Brain microvascular endothelial cell (primary cell): ENCODE measurements at regions not wholly inside any gene's neighbourhood (a gene's known extent, or its start where the extent isn't known, plus 50 kb on each side); places are given as distances from the start of the nearest gene placed in this dataset.

Experiments used
- DNase-seq: peaks from one replicate; pipeline ENCODE4 v3.0.0-alpha.2; 2020
- H3K27ac ChIP-seq: fragments of 250-450 bp; sonication (Bioruptor Pico); 2 replicates; pipeline ENCODE4 v1.5.1; 2020; ENCODE audit warnings: mild to moderate bottlenecking, moderate library complexity
- H3K27me3 ChIP-seq: fragments of 250-450 bp; sonication (Bioruptor Pico); replicated peaks from 2 replicates; pipeline ENCODE4 v1.5.1; 2020; ENCODE audit warnings: mild to moderate bottlenecking
- H3K36me3 ChIP-seq: fragments of 250-450 bp; sonication (Bioruptor Pico); replicated peaks from 2 replicates; pipeline ENCODE4 v1.5.1; 2020; ENCODE audit warnings: mild to moderate bottlenecking
- H3K4me3 ChIP-seq: 2 replicates; pipeline ENCODE4 v1.5.1; 2011; ENCODE audit warnings: low read depth, mild to moderate bottlenecking, control low read depth, low read length, moderate library complexity
- CTCF ChIP-seq: IDR thresholded peaks from 2 replicates; pipeline ENCODE4 v1.5.1; 2011; ENCODE audit warnings: low read depth, mild to moderate bottlenecking, moderate library complexity, low read length, control low read depth, inconsistent platforms; ENCODE audit errors: missing control alignments
- in situ Hi-C: cut with HindIII; loops from 2 replicates; pipeline ENCODE4 v1.10.0; 2017; ENCODE audit warnings: low sequenced_read_pairs, low pct_ligation_motif_present

DNA sequence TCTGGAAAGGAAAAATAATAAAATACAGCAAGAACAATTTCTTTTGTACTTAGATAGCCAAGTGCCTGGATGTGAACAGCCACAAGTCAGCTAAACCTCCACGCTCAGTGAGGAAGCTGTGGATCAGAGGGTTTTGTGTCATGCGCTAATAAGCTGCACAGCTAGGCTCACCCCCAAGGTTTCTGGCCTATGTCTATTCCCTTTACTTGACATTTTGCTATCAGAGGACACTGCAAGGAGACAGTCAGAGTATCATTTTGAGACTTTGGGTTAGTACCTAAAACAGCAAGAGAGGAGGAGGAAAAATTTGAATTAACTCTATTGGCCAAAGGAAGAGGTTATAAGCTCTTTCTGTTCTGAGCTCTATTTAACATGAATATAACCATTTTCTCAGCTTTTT is 139.3 kb downstream of the KCNJ2 start:
- no peak for TF ChIP-seq CTCF
- no peaks in the 10 kb centered on the region for H3K36me3 ChIP-seq
- H3K4me3 ChIP-seq, result no peak overlapping the region
- in situ Hi-C loops, result no loop called here
- no peak overlapping the region for H3K27ac ChIP-seq
- no peaks in the 10 kb centered on the region for H3K27me3 ChIP-seq
- DNase-seq, result no peak

GRCh38 chr17:70310221-70310672 is 140.9 kb downstream of the KCNJ2 start:
- Histone ChIP-seq H3K36me3 (no peaks in the 10 kb centered on the region), H3K27ac (no peak overlapping the region), H3K27me3 (no peaks in the 10 kb centered on the region), H3K4me3 (no peak overlapping the region)
- DNase-seq, result no peak
- no peak for TF ChIP-seq CTCF
- in situ Hi-C loops, result no loop called here

DNA sequence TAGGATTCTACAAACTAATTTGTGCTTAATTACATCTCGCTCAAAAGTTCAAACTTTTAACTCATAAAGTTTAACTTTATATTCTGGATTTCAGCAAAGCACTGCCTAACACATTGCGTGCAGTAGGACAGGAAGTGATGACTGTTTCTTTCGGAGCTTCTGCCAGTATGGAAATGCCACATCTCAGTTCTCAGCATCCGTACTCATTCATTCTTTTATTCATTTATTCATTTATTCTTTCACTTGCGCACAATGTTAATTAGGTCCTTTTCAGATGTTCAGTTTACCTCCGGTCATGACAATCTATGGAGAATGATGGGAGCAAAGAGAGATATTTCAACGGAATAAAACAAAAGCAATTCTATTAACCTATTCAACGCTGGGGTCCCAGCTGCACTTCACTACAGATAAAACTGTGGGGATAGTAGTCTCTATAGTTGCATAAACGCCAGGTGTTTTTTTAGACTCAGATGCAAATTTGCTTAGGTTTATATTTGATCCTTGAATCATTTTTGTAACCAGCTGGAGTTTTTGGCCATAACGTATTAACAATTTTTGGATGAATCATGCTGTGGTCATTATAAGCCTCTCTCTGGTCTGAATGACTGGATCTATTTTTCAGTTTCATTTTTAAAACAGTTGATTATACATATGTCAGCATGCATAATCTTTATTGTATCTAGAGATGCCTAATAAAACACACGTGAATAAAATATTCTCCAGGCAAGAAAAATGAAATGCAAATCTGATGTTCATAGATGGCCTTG is 143.9 kb downstream of the KCNJ2 start:
- in situ Hi-C loops, result no loop called here
- Histone ChIP-seq H3K27ac (peak overlapping the region; percentile 49), H3K27me3 (no peaks in the 10 kb centered on the region), H3K36me3 (no peaks in the 10 kb centered on the region), H3K4me3 (peak overlapping the region; percentile 6)
- no peak for DNase-seq
- no peak for TF ChIP-seq CTCF

DNA sequence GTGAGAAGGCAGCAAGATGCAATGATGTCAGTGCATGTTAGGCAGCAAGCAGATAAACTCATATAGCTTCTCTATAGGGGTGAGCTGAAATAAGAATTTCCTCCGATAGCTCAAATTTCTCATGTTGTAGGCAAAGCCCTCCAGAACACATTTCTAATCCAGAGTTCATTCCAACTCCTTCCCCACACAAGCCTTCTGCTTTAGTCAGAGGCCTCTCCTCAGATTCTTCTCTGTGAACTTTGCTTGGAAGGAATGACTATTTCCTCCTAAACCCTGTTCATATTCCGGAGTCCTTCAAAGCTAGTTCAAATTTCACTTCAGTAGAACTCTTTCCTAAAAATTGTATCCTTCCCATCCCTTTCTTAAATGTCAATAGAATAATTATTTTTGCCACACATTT is 144.8 kb downstream of the KCNJ2 start:
- Histone ChIP-seq H3K4me3 (no peak overlapping the region), H3K27me3 (no peaks in the 10 kb centered on the region), H3K36me3 (no peaks in the 10 kb centered on the region), H3K27ac (peak overlapping the region; percentile 49)
- no peak for DNase-seq
- in situ Hi-C loops, result no loop called here
- TF ChIP-seq CTCF, result no peak

- H3K36me3 ChIP-seq, result no peaks in the 10 kb centered on the region
- H3K27me3 ChIP-seq, result no peaks in the 10 kb centered on the region
- in situ Hi-C loops, result no loop called here
- H3K4me3 ChIP-seq, result no peak overlapping the region
- DNase-seq, result no peak
- no peak for TF ChIP-seq CTCF
- no peak overlapping the region for H3K27ac ChIP-seq
Observed at GRCh38 chr17:70314506-70314905, 145.2 kb downstream of the KCNJ2 start.

DNA sequence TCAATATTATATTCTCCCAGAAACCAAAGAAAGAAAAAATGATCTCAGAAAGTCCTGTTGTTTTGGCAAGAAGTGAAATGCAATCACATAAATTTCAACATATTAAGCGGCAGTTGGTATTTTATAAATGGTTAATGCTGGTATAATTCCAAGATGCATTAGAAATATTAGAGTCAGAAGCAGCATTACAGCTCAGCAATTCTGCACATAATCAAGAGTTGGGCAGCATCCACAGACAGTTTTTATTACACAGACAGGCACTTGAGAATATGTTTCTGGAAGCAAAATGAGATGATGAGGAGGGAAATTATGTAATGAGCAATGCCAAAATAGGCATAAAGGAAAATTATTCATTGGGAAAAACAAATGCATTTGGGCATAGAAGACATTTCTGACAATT is 148.1 kb downstream of the KCNJ2 start:
- in situ Hi-C loops, result no loop called here

More for the DNA sequence above, 148.1 kb downstream of the KCNJ2 start:
- H3K27ac ChIP-seq, result no peak overlapping the region
- TF ChIP-seq CTCF, result no peak
- no peak for DNase-seq
- H3K27me3 ChIP-seq, result no peaks in the 10 kb centered on the region
- no peak overlapping the region for H3K4me3 ChIP-seq
- H3K36me3 ChIP-seq, result no peaks in the 10 kb centered on the region
